CMK (cell line): ENCODE measurements at regions not wholly inside any gene's neighbourhood (a gene's known extent, or its start where the extent isn't known, plus 50 kb on each side); places are given as distances from the start of the nearest gene placed in this dataset.
"Not testable (repeated sequence)": the region's sequence is repeated elsewhere in the genome, so short reads cannot be mapped to it uniquely, and the experiment has no call there.

ENCODE experiments used
- DNase-seq: peaks from one replicate; pipeline ENCODE4 v3.0.0-alpha.2; 2010; ENCODE audit warnings: low read depth

DNA sequence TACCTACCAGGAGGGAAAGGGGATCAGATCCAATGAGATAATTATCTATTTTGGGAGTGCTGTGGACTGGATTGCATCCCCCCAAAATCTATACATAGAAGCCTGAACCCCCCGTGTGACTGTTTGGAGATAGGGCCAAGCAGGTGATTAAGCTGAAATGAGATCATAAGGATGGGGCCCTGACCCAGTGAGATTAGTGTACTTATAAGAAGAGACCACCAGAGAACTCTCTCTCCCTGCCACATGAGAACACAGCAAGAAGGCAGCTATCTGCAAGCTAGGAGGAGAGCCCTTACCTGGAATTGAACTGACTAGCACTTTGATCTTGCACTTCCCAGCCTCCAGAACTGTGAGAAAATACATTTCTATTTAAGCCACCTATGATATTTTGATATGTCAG, 132.2 kb upstream of the NOX3 start:
- no peak for DNase-seq

DNA sequence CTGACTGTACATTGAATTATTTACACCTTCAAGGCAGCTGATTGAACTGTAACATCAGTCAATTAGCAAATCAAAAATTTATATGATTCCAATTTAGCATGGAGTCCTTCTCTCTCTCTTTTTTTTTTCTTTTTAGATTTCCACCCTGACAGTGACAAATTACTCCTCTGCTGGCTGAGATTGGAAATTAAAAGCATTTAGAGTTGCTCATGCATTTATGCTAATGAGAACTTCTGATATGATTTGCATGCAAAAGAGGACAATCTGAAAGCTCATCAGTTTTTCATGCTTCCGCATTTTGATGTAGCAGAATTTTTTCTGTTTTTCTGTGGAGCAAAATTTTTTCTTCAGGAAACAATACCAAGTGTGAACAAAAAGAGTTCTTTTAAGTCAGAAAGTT, 130.5 kb upstream of the NOX3 start:
- DNase-seq: no peak

DNA sequence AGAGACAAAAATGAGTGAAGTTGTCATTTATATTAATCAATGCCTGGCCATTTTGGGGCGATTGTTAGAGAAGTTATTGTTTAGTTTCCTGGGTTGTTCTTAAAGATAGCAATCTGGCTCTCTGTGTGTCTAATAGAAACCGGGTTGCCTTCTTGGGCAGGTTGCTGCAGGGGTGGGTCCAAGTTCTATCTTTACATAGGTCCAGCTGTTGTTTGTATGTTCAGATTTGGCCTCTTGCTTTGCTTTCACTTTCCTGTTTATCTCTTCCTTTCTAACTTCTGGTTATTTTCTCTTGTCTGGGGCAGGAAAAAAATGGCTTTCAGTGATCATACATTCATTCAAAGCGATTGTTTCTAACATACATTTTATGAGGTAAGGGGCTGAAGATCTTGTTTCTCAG, 128.4 kb upstream of the NOX3 start:
- no peak for DNase-seq

DNA sequence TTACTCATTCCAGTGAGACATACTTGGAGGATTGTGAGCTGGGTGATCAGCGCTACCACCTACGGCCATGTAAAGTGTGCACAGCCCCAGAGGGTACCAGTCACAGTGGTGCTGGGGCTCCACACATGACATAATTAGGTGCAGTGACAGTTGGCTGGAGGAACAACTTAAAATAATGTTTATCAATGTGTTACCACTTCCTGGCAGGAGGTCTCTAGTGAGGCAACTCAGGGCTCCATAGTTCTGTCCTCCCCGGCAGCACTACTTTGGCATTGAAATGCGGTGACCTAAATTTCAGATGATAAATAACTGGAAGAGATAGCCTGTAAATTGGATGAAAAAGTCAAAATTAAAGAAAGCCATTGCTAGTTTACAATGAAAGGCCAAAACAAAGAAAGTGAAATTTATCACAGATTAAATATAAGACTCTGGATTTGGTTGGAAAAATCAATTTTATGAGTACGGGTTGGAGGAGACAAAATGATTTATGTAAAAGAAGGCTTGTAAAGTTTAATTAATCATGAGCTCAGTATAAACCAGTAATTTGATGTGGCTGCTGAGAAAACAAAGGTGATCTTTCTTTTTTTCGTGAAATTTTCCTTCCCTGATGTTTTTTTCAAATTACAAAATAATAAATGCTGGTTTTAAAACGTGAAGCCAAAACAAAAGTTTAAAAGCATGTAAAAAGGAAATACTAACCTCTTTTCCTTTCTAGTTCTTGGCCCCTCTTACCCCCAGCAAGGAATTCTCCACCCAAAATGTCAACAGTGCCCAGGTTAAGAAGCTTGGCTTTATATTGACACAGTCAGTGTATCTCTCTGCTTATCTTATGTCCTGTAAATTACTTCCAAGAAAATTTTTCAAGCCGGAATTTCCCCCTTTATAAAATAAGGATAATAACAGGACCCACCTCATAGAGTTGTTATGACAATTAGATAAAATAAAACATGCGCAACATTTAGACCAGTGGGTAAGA, 126.7 kb upstream of the NOX3 start:
- no peak for DNase-seq

GRCh38 chr6:155580904-155581303, 125.3 kb upstream of the NOX3 start:
- DNase-seq: no peak

DNA sequence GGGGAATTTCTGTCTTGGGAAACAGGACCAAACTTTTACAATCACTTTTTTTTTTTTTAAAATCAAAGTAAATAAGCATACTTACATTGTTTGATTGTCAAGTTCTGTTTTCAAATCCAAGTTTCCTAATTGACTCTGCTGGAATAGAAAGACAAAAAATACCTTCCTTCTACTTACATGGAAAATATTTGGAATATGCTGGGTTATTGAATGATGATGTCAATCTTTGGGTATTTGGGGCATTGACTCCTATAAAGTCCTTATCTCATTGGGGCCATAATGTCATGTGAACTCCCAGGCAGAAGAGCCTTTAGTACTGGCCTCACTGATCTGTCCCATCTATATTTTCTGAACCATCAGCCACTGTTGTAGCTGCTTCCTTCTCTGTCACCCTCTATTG, 122.6 kb upstream of the NOX3 start:
- no peak for DNase-seq

DNA sequence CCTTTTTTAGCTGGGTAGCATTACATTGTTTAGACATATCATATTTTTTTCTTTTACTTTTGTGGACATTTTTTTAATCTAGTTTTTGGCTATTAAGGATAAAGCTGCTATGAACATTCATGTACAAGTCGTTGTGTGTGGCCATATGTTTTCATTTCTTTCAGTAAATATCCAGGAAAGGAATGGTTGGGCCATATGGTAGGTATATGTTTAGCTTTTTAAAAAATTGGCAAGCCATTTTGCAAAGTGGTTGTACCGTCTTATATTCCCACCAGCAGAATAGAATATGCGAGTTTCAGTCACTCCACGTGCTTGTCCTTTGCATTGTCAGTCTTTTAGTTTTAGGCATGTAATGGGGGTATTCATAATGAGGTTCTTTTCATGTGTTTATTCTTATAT, 106.3 kb upstream of the NOX3 start:
- DNase-seq: no peak

- DNase-seq: no peak
Observed at GRCh38 chr6:155561257-155561965, 105.8 kb upstream of the NOX3 start.

DNA sequence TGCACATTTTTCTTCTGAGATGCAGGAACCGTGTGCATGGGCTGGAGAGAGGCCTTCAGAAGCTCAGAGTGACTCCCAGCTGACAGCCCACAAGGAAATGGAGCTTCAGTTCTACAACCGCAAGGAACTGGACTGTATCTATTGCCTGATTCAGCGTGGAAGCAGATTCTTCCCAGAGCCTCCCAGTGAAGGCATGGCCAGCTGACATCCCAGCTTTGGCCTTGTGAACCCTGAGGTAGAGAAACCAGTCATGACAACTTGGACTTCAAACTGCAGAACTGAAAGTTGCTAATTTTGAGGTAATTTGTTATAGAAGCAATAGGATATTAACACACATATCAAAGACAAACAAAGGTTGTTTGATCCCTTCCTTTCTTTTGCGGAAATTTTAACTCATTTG, 94.3 kb upstream of the NOX3 start:
- no peak for DNase-seq

GRCh38 chr6:155549028-155549798, 93.6 kb upstream of the NOX3 start:
- no peak for DNase-seq

DNA sequence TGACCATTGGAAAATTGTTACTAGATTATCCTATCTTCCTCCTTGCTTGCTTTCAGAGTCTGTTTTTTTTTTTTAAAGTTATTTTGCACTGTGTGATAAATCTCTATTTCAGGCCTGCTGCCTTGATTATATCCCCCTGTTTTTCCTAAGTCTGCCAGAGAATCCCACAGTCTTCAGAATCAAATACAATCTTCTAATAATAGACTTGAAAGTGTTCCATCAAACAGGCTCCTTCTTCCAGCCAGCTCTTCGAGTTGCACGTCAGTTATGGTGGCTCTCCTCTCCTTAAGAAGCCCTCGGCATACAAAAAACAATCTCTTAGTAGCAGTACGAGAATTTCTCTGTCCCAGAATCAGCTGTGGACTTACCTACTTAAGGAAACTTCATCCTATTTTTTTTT, 92.9 kb upstream of the NOX3 start:
- DNase-seq: no peak

GRCh38 chr6:155544677-155545076, 89.0 kb upstream of the NOX3 start:
- DNase-seq: no peak

- DNase-seq: no peak
Observed at GRCh38 chr6:155543166-155543847, 87.7 kb upstream of the NOX3 start.

DNA sequence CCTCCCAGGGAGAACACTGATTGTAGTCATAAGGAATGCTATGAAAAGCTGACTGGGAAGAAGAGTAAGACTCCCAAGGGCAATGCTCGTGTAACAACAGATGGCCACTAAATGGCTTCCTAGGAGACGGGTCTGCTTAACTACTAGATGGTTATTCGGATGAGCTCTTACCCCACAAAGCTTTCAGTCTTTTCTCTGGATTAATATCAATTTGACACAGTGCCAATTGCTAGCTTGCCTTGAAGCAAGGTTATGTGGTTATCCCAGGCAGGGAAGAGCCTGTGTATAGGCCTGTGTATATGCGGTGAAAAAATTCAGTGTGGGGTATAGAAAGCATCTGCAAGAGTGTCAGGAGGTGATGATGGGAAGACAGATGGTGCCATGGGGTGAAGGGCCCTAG, 86.4 kb upstream of the NOX3 start:
- DNase-seq: no peak

DNA sequence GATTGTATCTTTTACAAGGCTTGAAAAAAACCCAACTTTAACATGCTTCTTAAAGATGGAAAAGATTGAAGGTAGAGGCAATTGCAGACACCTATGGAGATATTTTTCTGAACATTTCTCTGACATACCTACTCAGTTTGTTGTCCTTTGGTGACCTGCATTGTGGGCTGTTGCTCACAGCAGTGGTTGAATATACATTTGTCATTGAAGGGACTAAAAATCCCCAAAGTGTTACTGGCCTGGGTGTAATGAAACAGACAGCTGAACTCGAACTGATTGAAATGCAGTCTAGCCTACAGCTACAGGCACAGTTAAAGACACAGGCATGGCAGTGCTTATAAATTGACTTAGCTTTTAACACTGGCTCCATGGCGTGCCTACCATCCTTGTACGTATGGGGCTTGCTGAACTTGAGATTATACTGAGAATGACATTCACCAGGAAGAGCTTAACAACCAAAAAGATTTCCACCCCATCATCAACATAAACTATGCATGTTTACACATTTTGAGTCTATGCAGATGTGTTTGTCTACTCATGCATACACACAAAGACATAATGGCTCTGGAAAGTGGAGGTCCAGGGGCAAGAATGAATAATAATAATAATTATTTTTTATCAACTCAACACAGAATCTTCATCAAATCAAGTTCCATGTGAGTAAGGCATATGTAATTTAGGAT, 83.2 kb upstream of the NOX3 start:
- DNase-seq: no peak

DNA sequence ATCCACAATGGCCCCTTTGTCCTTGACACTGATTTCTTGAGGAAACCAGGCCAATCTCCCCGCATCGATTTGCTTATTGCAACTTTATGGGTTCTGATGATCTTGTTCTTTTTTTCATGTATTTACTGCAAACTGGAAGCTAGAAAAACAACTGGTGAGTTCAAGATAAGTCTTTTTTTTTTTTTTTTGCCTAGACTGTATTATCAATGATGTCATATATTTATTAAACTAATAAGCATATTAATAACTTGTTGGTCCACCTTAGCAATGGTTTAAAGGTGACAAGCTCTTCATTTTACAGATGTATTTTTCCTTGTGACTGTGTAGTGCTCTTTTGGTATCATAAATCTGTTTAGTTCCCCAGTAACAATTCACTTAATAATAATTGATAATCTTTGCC, 79.0 kb upstream of the NOX3 start:
- DNase-seq: no peak

- DNase-seq: no peak
Observed at GRCh38 chr6:155530219-155530834, 74.7 kb upstream of the NOX3 start.

GRCh38 chr6:155529814-155530213, 74.2 kb upstream of the NOX3 start:
- DNase-seq: not testable (repeated sequence)

- no peak for DNase-seq
Observed at GRCh38 chr6:155528982-155529453, 73.4 kb upstream of the NOX3 start.

GRCh38 chr6:155528335-155528734, 72.7 kb upstream of the NOX3 start:
- no peak for DNase-seq

DNA sequence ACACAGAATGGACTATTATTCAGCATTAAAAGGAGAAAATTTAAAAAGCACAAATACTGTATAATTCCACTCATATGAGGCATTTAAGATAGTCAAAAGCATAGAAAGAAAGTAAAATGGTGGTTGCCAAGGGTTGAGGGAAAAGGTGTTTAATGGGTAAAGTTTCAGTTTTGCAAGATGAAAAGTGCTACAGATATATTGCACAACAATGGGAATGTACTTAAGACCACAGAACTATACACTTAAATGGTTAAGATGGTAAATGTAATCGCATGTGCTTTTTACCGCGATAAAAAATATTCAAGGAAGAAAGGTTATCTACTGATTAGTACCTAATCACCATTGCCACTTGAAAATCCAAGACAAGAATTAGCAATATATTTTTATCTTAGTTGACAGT, 71.8 kb upstream of the NOX3 start:
- no peak for DNase-seq
